H1 (cell line): ENCODE measurements at regions not wholly inside any gene's neighbourhood (a gene's known extent, or its start where the extent isn't known, plus 50 kb on each side); places are given as distances from the start of the nearest gene placed in this dataset.

Source experiments
- CEBPB ChIP-seq: IDR thresholded peaks from 2 replicates; pipeline ENCODE4 v1.6.1; 2012; ENCODE audit warnings: low read depth, low read length

DNA sequence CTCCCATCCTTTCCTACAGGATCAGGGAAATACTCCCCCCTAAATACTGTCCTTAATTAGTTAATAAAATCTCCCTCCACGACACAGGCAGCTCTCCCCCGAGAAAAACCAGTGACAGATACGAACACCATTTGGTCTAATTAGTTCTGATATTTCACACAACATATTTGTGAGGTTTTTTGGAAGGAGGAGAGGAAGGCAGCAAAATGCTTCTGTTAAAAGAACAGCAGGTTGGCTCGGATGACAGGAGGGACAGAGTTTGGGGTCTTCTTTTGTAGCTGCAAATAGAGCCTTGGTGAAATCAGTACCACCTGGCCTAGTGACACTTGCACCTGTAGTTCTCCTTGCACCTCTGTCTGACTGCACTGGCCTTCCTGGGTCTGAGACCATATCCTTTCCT is 507.0 kb downstream of the PLXNA4 start (continued):
- no peak for TF ChIP-seq CEBPB
